ENCODE measurements at regions not wholly inside any gene's neighbourhood (a gene's known extent, or its start where the extent isn't known, plus 50 kb on each side); places are given as distances from the start of the nearest gene placed in this dataset.

GRCh38 chr6:25025919-25026301, 90.2 kb upstream of the RIPOR2 start:
- peaks cover 6% of the 10 kb centered on the region for H3K36me3 Mint-ChIP-seq (ENCODE audit: low read depth)
- intact Hi-C loops (cut with micrococcal nuclease): loop anchor here (1.0 to 2.0 kb wide), 4 partner anchors 15 to 112 kb away; no protein-coding TSS in a partner anchor
- H3K27ac Mint-ChIP-seq: peak overlapping the region; percentile 90
- CTCF ChIA-PET: interaction anchor here (0.6 to 6.8 kb wide), 20 partner anchors 8 to 251 kb away, joined by 3 to 110 read pairs (median 8); partner anchors contain the start of genes GMNN and RIPOR2
- H3K4me3 Mint-ChIP-seq: peak overlapping the region; percentile 65
- H3K4me1 Mint-ChIP-seq (ENCODE audit: low read depth): peaks cover 55% of the 10 kb centered on the region
- H3K27me3 Mint-ChIP-seq (ENCODE audit: low read depth): no peaks in the 10 kb centered on the region
- H3K9me3 Mint-ChIP-seq: no peaks in the 10 kb centered on the region
- DNase-seq: no peak

DNA sequence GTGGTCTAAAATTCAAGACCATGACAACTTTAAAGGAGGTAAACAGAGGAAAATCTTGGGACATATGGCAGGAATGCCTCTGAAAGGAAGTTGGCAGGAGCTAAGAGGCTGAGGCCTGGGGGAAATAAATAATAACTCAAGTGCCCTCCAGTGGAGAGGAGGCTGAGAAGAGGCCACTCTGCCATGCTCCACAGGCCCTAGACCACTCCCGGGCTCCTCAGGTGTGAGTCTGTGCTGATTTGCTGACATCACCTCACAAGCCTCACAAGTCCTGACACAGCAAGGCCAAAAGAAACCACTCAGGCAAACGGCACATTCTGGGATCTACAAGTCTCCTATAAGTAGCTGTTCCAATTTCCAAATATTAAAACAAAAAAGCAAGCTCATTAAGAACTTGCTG, 91.0 kb upstream of the RIPOR2 start:
- no peaks in the 10 kb centered on the region for H3K9me3 Mint-ChIP-seq
- intact Hi-C loops (cut with micrococcal nuclease): loop anchor here (1.0 to 2.0 kb wide), 9 partner anchors 9 to 225 kb away; no protein-coding TSS in a partner anchor
- H3K27me3 Mint-ChIP-seq (ENCODE audit: low read depth): no peaks in the 10 kb centered on the region
- DNase-seq: no peak
- peak overlapping the region; percentile 90 for H3K27ac Mint-ChIP-seq
- CTCF ChIA-PET: interaction anchor here (0.6 to 6.8 kb wide), 29 partner anchors 9 to 348 kb away, joined by 3 to 110 read pairs (median 6); partner anchors contain the start of genes GMNN and RIPOR2
- peaks cover 6% of the 10 kb centered on the region for H3K36me3 Mint-ChIP-seq (ENCODE audit: low read depth)
- peak overlapping the region; percentile 46 for H3K4me3 Mint-ChIP-seq
- peaks cover 55% of the 10 kb centered on the region for H3K4me1 Mint-ChIP-seq (ENCODE audit: low read depth)

DNA sequence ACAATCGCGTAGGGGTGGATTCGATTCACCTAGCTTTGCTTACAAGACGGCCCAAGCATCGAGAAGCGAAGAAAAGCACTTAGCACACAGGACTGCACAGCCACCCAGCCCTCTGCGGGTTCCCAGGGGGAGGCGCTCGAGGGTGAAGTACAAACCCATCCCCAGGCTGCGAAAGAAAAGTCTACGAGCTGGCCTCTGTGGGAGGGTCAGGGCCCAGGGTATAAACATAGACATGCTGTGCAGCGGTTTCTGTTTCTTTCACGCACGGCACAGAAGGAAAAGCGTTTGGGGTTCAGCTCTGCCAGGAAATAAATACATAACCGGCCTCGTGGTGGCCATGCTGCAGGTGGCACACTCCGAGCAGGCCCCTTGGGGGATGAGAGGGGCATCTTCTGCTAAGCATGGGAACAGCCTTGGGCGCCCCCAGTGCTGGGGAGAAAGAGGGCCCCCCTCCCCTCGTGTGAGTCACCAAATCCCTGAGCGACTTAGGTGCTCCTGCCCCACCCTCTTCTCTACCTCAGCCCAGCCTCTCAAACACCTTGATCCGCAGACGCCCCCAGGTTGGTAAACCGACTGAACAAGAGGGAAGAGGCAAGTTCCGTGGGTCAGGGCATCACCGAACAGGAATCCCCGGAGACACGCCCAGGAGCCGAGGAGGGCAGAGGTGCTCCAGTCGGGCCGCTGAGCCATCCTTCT, 91.6 kb upstream of the RIPOR2 start:
- intact Hi-C loops (cut with micrococcal nuclease): loop anchor here (1.0 to 2.0 kb wide), 6 partner anchors 8 to 224 kb away; no protein-coding TSS in a partner anchor
- no peaks in the 10 kb centered on the region for H3K27me3 Mint-ChIP-seq (ENCODE audit: low read depth)
- peak overlapping the region; percentile 78 for H3K27ac Mint-ChIP-seq
- peak overlapping the region; percentile 65 for H3K4me3 Mint-ChIP-seq
- DNase-seq: peak; percentile 90
- peaks cover 52% of the 10 kb centered on the region for H3K4me1 Mint-ChIP-seq (ENCODE audit: low read depth)
- H3K9me3 Mint-ChIP-seq: no peaks in the 10 kb centered on the region
- peaks cover 6% of the 10 kb centered on the region for H3K36me3 Mint-ChIP-seq (ENCODE audit: low read depth)
- CTCF ChIA-PET: interaction anchor here (0.6 to 6.8 kb wide), 28 partner anchors 10 to 349 kb away, joined by 3 to 110 read pairs (median 6); partner anchors contain the start of gene RIPOR2

DNA sequence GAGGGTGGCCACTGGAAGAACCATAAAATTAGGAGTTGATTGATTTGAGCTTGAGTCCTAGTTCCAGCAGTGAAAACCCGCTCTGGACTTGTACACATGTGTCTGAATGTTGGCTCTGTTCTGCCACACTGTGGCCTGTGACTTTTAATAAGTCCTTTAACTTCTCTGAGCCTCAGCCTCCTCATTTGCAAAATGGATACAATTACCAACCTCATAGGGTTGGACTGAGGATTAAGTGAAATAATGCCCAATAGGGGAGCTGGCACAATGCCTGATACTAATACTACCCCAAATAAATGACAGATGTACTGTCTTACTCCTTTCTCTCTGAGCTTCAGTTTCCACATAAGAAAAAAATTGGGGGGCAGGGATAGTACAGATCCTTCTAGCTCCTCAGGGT, 92.6 kb upstream of the RIPOR2 start:
- no peak for DNase-seq
- H3K9me3 Mint-ChIP-seq: no peaks in the 10 kb centered on the region
- no peak overlapping the region for H3K4me3 Mint-ChIP-seq
- peak overlapping the region; percentile 78 for H3K27ac Mint-ChIP-seq
- peaks cover 50% of the 10 kb centered on the region for H3K4me1 Mint-ChIP-seq (ENCODE audit: low read depth)
- no peaks in the 10 kb centered on the region for H3K27me3 Mint-ChIP-seq (ENCODE audit: low read depth)
- intact Hi-C loops (cut with micrococcal nuclease): no loop called here
- H3K36me3 Mint-ChIP-seq (ENCODE audit: low read depth): peaks cover 6% of the 10 kb centered on the region
- CTCF ChIA-PET: interaction anchor here (0.5 to 6.8 kb wide), 11 partner anchors 11 to 195 kb away, joined by 3 to 110 read pairs (median 12); partner anchors contain the start of gene RIPOR2

DNA sequence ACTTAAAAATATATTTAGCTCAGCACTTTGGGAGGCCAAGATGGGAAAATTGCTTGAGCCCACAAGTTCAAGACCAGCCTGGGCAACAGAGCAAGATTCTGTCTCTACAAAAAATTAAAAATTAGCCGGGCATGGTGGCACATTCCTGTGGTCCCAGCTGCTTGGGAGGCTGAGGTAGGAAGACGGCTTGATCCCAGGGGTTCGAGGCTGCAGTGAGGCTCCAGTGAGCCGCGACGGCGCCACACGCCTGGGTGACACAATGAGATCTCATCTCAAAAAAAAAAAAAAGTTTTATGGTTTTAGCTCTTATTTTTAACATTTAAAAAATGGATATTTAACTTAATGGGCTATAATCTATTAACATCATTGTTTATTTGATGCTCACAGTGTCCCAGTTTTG, 97.2 kb upstream of the RIPOR2 start:
- no peak overlapping the region for H3K27ac Mint-ChIP-seq
- peaks cover 38% of the 10 kb centered on the region for H3K4me1 Mint-ChIP-seq (ENCODE audit: low read depth)
- CTCF ChIA-PET: interaction anchor here (0.6 to 1.8 kb wide), 6 partner anchors 14 to 602 kb away, joined by 3 to 6 read pairs (median 4); no protein-coding TSS in a partner anchor
- H3K36me3 Mint-ChIP-seq (ENCODE audit: low read depth): peaks cover 5% of the 10 kb centered on the region
- H3K9me3 Mint-ChIP-seq: no peaks in the 10 kb centered on the region
- no peaks in the 10 kb centered on the region for H3K27me3 Mint-ChIP-seq (ENCODE audit: low read depth)
- no peak for DNase-seq
- intact Hi-C loops (cut with micrococcal nuclease): no loop called here
- H3K4me3 Mint-ChIP-seq: no peak overlapping the region

DNA sequence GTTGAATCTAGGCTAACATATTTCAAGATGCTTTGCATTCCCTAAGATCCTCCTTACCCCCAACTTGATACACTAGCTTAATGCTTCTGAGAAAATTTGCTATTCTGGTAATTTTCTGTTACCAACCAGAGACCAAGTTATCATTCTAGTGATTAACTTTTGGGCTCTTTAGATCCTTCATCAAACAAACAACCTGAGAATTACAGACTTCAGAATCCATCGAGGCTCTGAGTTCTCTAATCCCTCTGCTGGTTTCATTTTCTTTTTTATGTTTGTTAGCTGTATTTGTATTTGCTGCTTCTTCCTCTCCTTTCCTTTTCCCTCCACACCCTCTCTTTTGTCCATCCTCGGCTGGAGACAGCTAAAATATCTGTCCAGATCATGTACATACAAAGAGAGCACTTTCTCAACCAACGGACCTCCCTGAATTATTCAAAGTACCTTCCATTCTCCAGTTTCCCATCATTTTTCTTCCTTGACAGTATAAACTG, 98.7 kb upstream of the RIPOR2 start:
- peaks cover 5% of the 10 kb centered on the region for H3K36me3 Mint-ChIP-seq (ENCODE audit: low read depth)
- H3K27ac Mint-ChIP-seq: peak overlapping the region; percentile 85
- H3K27me3 Mint-ChIP-seq (ENCODE audit: low read depth): no peaks in the 10 kb centered on the region
- peaks cover 44% of the 10 kb centered on the region for H3K4me1 Mint-ChIP-seq (ENCODE audit: low read depth)
- CTCF ChIA-PET: interaction anchor here (0.5 to 10.1 kb wide), 8 partner anchors 8 to 261 kb away, joined by 3 to 110 read pairs (median 4); no protein-coding TSS in a partner anchor
- H3K9me3 Mint-ChIP-seq: no peaks in the 10 kb centered on the region
- DNase-seq: no peak
- intact Hi-C loops (cut with micrococcal nuclease): loop anchor here (1.0 kb wide), 1 partner anchor 8 kb away; no protein-coding TSS in a partner anchor
- peak overlapping the region; percentile 78 for H3K4me3 Mint-ChIP-seq

DNA sequence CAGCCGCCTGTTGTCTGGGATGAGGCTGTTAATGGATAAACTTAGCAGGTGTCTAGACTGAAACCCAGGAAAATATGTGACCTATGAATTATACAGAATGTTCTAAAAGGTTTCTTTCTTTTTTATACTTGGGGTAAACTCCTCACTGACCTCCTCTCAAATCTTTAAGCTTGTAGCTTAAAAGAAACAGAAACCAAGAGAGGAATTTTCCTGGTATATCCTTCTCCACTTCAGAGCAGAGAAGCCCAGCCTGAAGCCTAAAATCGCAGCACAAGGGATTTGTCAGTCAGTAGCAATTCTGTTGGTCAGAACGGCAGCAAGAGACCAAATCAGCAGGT, 99.4 kb upstream of the RIPOR2 start:
- Mint-ChIP-seq H3K36me3 (ENCODE audit: low read depth) (peaks cover 5% of the 10 kb centered on the region), H3K4me1 (ENCODE audit: low read depth) (peaks cover 48% of the 10 kb centered on the region), H3K27me3 (ENCODE audit: low read depth) (no peaks in the 10 kb centered on the region), H3K9me3 (no peaks in the 10 kb centered on the region), H3K27ac (peak overlapping the region; percentile 85), H3K4me3 (peak overlapping the region; percentile 78)
- CTCF ChIA-PET: interaction anchor here (0.5 to 10.1 kb wide), 11 partner anchors 9 to 152 kb away, joined by 3 to 110 read pairs (median 4); no protein-coding TSS in a partner anchor
- no peak for DNase-seq
- intact Hi-C loops (cut with micrococcal nuclease): loop anchor here (1.0 kb wide), 1 partner anchor 8 kb away; no protein-coding TSS in a partner anchor

- Mint-ChIP-seq H3K4me1 (ENCODE audit: low read depth) (peaks cover 53% of the 10 kb centered on the region), H3K9me3 (no peaks in the 10 kb centered on the region), H3K4me3 (peak overlapping the region; percentile 78), H3K27me3 (ENCODE audit: low read depth) (no peaks in the 10 kb centered on the region), H3K36me3 (ENCODE audit: low read depth) (peaks cover 5% of the 10 kb centered on the region), H3K27ac (peak overlapping the region; percentile 85)
- intact Hi-C loops (cut with micrococcal nuclease): loop anchor here (1.0 kb wide), 1 partner anchor 8 kb away; no protein-coding TSS in a partner anchor
- CTCF ChIA-PET: interaction anchor here (0.6 to 10.1 kb wide), 10 partner anchors 9 to 231 kb away, joined by 3 to 110 read pairs (median 4); no protein-coding TSS in a partner anchor
- no peak for DNase-seq
Measured at GRCh38 chr6:25035512-25036435, 100.0 kb upstream of the RIPOR2 start.

- Mint-ChIP-seq H3K27me3 (ENCODE audit: low read depth) (no peaks in the 10 kb centered on the region), H3K36me3 (ENCODE audit: low read depth) (peaks cover 7% of the 10 kb centered on the region), H3K4me1 (ENCODE audit: low read depth) (peaks cover 59% of the 10 kb centered on the region), H3K4me3 (peak overlapping the region; percentile 78), H3K27ac (peak overlapping the region; percentile 85), H3K9me3 (no peaks in the 10 kb centered on the region)
- DNase-seq: no peak
- CTCF ChIA-PET: interaction anchor here (0.6 to 10.1 kb wide), 4 partner anchors 10 to 232 kb away, joined by 3 to 110 read pairs (median 11); no protein-coding TSS in a partner anchor
- intact Hi-C loops (cut with micrococcal nuclease): no loop called here
Measured at GRCh38 chr6:25036461-25036860, 100.7 kb upstream of the RIPOR2 start.

DNA sequence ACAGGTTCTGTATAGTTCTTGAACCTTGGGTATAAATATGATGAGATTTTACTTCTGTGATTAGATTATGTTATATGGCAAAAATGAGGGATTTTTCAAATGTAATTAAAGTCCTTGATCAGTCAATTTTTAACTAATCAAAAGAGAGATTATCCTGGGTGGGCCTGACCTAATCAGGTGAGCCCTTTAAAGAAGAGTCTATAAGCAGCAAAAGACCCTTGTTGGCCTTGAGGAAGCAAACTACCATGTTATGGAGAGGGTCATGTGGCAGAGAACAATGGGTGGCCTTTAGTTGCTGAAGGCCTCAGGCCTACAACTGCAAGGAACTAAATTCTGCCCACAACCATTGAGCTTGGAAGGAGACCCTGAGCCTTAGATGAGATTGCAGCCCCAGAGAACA, 102.5 kb upstream of the RIPOR2 start:
- Mint-ChIP-seq H3K4me1 (ENCODE audit: low read depth) (peaks cover 74% of the 10 kb centered on the region), H3K9me3 (no peaks in the 10 kb centered on the region), H3K27ac (peak overlapping the region; percentile 22), H3K36me3 (ENCODE audit: low read depth) (peaks cover 11% of the 10 kb centered on the region), H3K4me3 (no peak overlapping the region), H3K27me3 (ENCODE audit: low read depth) (no peaks in the 10 kb centered on the region)
- intact Hi-C loops (cut with micrococcal nuclease): no loop called here
- no peak for DNase-seq
- CTCF ChIA-PET: interaction anchor here (1.1 to 10.1 kb wide), 5 partner anchors 12 to 104 kb away, joined by 3 to 110 read pairs (median 3); no protein-coding TSS in a partner anchor

DNA sequence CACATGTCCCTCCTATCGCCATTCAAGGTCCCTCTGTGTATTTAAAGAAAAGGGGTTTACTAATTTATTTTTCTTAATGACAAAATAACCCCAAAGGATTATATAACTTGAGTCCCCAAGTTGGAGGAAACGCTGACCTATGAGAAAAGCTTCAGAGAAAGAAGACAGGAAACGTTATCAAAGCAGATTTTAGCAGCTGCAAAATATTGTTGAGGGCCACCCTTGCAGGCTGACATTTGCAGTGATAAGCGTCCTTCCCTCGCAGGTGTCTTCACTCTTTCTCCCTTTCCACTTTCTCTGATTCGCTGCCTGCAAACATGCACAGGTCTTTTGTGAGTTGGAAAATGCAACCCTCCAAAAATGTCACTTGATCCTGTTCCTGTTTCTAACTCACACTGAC, 103.2 kb upstream of the RIPOR2 start:
- CTCF ChIA-PET: interaction anchor here (0.6 to 10.1 kb wide), 7 partner anchors 12 to 157 kb away, joined by 3 to 110 read pairs (median 4); no protein-coding TSS in a partner anchor
- intact Hi-C loops (cut with micrococcal nuclease): no loop called here
- Mint-ChIP-seq H3K36me3 (ENCODE audit: low read depth) (peaks cover 11% of the 10 kb centered on the region), H3K4me3 (peak overlapping the region; percentile 92), H3K4me1 (ENCODE audit: low read depth) (peaks cover 77% of the 10 kb centered on the region), H3K27ac (peak overlapping the region; percentile 97), H3K27me3 (ENCODE audit: low read depth) (no peaks in the 10 kb centered on the region), H3K9me3 (no peaks in the 10 kb centered on the region)
- no peak for DNase-seq

All from activated naive CD4-positive, alpha-beta T cell treated with anti-CD3 and anti-CD28 coated beads for 36 hours (primary cell).